ENCODE measurements at regions not wholly inside any gene's neighbourhood (a gene's known extent, or its start where the extent isn't known, plus 50 kb on each side); places are given as distances from the start of the nearest gene placed in this dataset.
"Not testable (repeated sequence)": the region's sequence is repeated elsewhere in the genome, so short reads cannot be mapped to it uniquely, and the experiment has no call there.

- no peak for DNase-seq (ENCODE audit: low read depth in 2 of 2)
Measured at GRCh38 chr5:56384186-56384585, 151.1 kb upstream of the ANKRD55 start.

- no peak for DNase-seq (ENCODE audit: low read depth in 2 of 2)
Measured at GRCh38 chr5:56383761-56384160, 150.6 kb upstream of the ANKRD55 start.

- DNase-seq (ENCODE audit: low read depth in 2 of 2): no peak
Measured at GRCh38 chr5:56382896-56383295, 149.8 kb upstream of the ANKRD55 start.

- DNase-seq (ENCODE audit: low read depth in 2 of 2): no peak
Measured at GRCh38 chr5:56377573-56377972, 144.4 kb upstream of the ANKRD55 start.

- DNase-seq (ENCODE audit: low read depth in 2 of 2): no peak
Measured at GRCh38 chr5:56376128-56376527, 143.0 kb upstream of the ANKRD55 start.

GRCh38 chr5:56375011-56375410 is 141.9 kb upstream of the ANKRD55 start:
- DNase-seq (ENCODE audit: low read depth in 2 of 2): no peak

- not testable (repeated sequence) for DNase-seq (ENCODE audit: low read depth in 2 of 2)
Measured at GRCh38 chr5:56372491-56372890, 139.4 kb upstream of the ANKRD55 start.

- no peak for DNase-seq (ENCODE audit: low read depth in 2 of 2)
Measured at GRCh38 chr5:56369361-56369811, 136.3 kb upstream of the ANKRD55 start.

GRCh38 chr5:56367748-56368147 is 134.6 kb upstream of the ANKRD55 start:
- no peak for DNase-seq (ENCODE audit: low read depth in 2 of 2)

GRCh38 chr5:56366986-56367385 is 133.9 kb upstream of the ANKRD55 start:
- DNase-seq (ENCODE audit: low read depth in 2 of 2): no peak

- no peak for DNase-seq (ENCODE audit: low read depth in 2 of 2)
Measured at GRCh38 chr5:56361398-56361797, 128.3 kb upstream of the ANKRD55 start.

- DNase-seq (ENCODE audit: low read depth in 2 of 2): no peak
Measured at GRCh38 chr5:56360816-56361215, 127.7 kb upstream of the ANKRD55 start.

GRCh38 chr5:56359809-56360685 is 126.9 kb upstream of the ANKRD55 start:
- no peak for DNase-seq (ENCODE audit: low read depth in 2 of 2)

GRCh38 chr5:56358703-56359681 is 125.9 kb upstream of the ANKRD55 start:
- no peak for DNase-seq (ENCODE audit: low read depth in 2 of 2)

GRCh38 chr5:56358046-56358445 is 124.9 kb upstream of the ANKRD55 start:
- no peak for DNase-seq (ENCODE audit: low read depth in 2 of 2)

- no peak for DNase-seq (ENCODE audit: low read depth in 2 of 2)
Measured at GRCh38 chr5:56357426-56357825, 124.3 kb upstream of the ANKRD55 start.

- no peak for DNase-seq (ENCODE audit: low read depth in 2 of 2)
Measured at GRCh38 chr5:56356836-56357160, 123.7 kb upstream of the ANKRD55 start.

GRCh38 chr5:56356121-56356835 is 123.1 kb upstream of the ANKRD55 start:
- no peak for DNase-seq (ENCODE audit: low read depth in 2 of 2)

- no peak for DNase-seq (ENCODE audit: low read depth in 2 of 2)
Measured at GRCh38 chr5:56354836-56355235, 121.7 kb upstream of the ANKRD55 start.

GRCh38 chr5:56352808-56353590 is 119.9 kb upstream of the ANKRD55 start:
- DNase-seq (ENCODE audit: low read depth in 2 of 2): no peak

GRCh38 chr5:56350597-56351170 is 117.6 kb upstream of the ANKRD55 start:
- no peak for DNase-seq (ENCODE audit: low read depth in 2 of 2)

Measured in stimulated activated CD8-positive, alpha-beta memory T cell treated with anti-CD3 and anti-CD28 coated beads, Interleukin-2, amount 100 ng/mL, for 1 hour (primary cell).